Body of pancreas (tissue), 4 donors: ENCODE measurements at regions not wholly inside any gene's neighbourhood (a gene's known extent, or its start where the extent isn't known, plus 50 kb on each side); places are given as distances from the start of the nearest gene placed in this dataset.

Source experiments
- ATAC-seq: fragments of 150-250 bp; one replicate; pipeline ENCODE4 v1.9.1; 2016
- DNase-seq, 4 donors: peaks; one replicate each; pipeline ENCODE4 v3.0.0-alpha.2; 2019
- H3K27ac ChIP-seq, 4 donors: fragments of 200-600 bp; sonication (generic); 1 replicate in 3 of 4; 2 replicates in 1 of 4; pipeline versions ENCODE4 v1.5.1 to v1.6.1; 2016 to 2019; ENCODE audit warnings: mild to moderate bottlenecking in 1 of 4, mixed read lengths in 1 of 4, moderate library complexity in 1 of 4
- H3K27me3 ChIP-seq, 2 donors: fragments of 200-600 bp; sonication (generic); one replicate each; pipeline ENCODE4 v1.6.0; 2016; ENCODE audit warnings: mild to moderate bottlenecking in 1 of 2
- H3K36me3 ChIP-seq, 2 donors: fragments of 200-600 bp; sonication (generic); replicated peaks in 1 of 2; 2 replicates each; pipeline ENCODE4 v1.5.1; 2016; ENCODE audit warnings: low read depth in 2 of 2; ENCODE audit not compliant: insufficient read depth in 1 of 2
- H3K4me1 ChIP-seq: fragments of 200-600 bp; sonication (generic); one replicate; pipeline ENCODE4 v1.6.0; 2016
- H3K4me3 ChIP-seq, 2 donors: fragments of 200-600 bp; sonication (generic); 1 replicate in 1 of 2; 2 replicates in 1 of 2; pipeline ENCODE4 v1.5.1; 2016 to 2019
- H3K9me3 ChIP-seq, 3 donors: fragments of 200-600 bp; sonication (generic); 1 replicate in 2 of 3; 2 replicates in 1 of 3; pipeline ENCODE4 v1.5.1; 2016
- POLR2A ChIP-seq, 3 donors: fragments of 450-650 bp; IDR thresholded peaks; one replicate each; pipeline ENCODE4 v1.6.1; 2016; ENCODE audit warnings: antibody characterized with exemption in 3 of 3, mild to moderate bottlenecking in 2 of 3
- WGBS, 2 donors: methylation state at CpG; one replicate each; pipeline ENCODE4 v1.1.5; 2017; 5-methylcytosine and 5-hydroxymethylcytosine counted together
- intact Hi-C: fragments of 100-400 bp; cut with DNase I; formaldehyde crosslinking; loops from one replicate; pipeline ENCODE4 v1.15.1; 2023
- TF ChIP-seq, protein P1 (sequence below), 7 experiments: fragments of 450-650 bp in 4 of 7; fragments of 200-600 bp in 3 of 7; sonication (generic) in 3 of 7; IDR thresholded peaks; one replicate each; pipeline ENCODE4 v1.5.1; 2016 to 2019; ENCODE audit warnings: antibody characterized with exemption in 7 of 7

DNA sequence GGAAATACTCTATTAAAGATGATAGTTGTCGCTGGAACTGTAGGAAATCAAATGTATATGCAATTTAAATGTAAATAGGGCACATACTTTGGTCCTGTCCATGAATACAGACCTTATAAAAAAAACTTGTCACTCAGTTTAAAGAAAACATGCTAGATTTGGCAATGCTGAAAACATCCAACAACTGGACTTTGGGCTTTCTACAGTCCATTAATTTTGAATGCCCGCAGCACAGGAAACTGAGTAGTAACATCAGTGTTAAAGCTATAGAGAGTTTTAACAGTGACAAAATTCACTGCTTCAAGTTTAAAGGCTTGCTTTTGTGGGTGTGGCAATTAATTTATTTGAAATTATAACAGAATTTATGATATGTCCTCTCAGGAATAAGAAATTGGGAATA is 578.4 kb downstream of the TRIML1 start:
- H3K27ac ChIP-seq: no peak overlapping the region
- ATAC-seq: no peak
- H3K4me3 ChIP-seq: no peak overlapping the region
- WGBS, 2 donors: 72 to 85% methylated on average over 2 of the region's 2 CpGs
- no peak for TF ChIP-seq POLR2A (IDR thresholded peaks at IDR 0.05)
- TF ChIP-seq, protein P1, sequence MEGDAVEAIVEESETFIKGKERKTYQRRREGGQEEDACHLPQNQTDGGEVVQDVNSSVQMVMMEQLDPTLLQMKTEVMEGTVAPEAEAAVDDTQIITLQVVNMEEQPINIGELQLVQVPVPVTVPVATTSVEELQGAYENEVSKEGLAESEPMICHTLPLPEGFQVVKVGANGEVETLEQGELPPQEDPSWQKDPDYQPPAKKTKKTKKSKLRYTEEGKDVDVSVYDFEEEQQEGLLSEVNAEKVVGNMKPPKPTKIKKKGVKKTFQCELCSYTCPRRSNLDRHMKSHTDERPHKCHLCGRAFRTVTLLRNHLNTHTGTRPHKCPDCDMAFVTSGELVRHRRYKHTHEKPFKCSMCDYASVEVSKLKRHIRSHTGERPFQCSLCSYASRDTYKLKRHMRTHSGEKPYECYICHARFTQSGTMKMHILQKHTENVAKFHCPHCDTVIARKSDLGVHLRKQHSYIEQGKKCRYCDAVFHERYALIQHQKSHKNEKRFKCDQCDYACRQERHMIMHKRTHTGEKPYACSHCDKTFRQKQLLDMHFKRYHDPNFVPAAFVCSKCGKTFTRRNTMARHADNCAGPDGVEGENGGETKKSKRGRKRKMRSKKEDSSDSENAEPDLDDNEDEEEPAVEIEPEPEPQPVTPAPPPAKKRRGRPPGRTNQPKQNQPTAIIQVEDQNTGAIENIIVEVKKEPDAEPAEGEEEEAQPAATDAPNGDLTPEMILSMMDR (IDR thresholded peaks at IDR 0.05): no peak
- intact Hi-C loops: no loop called here
- no peak for DNase-seq
- H3K36me3 ChIP-seq: no peaks in the 10 kb centered on the region
- H3K9me3 ChIP-seq: no peaks in the 10 kb centered on the region
- H3K27me3 ChIP-seq: no peaks in the 10 kb centered on the region
- H3K4me1 ChIP-seq: no peaks in the 10 kb centered on the region

DNA sequence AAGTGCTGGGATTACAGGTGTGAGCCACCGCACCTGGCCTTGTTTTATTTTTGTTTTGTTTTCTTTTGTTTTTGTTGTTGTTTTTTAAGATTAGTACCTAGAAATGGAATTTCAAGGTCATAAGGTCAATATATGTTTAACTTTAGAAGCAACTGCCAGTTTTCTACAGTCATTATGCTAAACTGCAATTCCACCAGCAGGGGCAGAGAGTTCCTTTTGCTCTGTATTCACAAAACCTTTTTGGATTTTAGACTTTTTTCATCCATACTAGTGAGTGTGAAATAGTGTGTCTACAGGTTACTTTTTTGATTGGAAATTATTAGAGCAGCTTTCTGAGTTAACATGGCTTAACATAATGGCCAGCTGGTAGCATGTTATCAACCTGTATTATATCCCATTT is 580.6 kb downstream of the TRIML1 start:
- no peak overlapping the region for H3K27ac ChIP-seq
- no peaks in the 10 kb centered on the region for H3K27me3 ChIP-seq
- DNase-seq (no peak), ATAC-seq (no peak)
- TF ChIP-seq, protein P1 (IDR thresholded peaks at IDR 0.05): no peak
- intact Hi-C loops: no loop called here
- no peaks in the 10 kb centered on the region for H3K9me3 ChIP-seq
- H3K36me3 ChIP-seq: no peaks in the 10 kb centered on the region
- 93 to 95% methylated on average over 1 of the region's 1 CpG for WGBS, 2 donors
- H3K4me3 ChIP-seq: no peak overlapping the region
- H3K4me1 ChIP-seq: no peaks in the 10 kb centered on the region

DNA sequence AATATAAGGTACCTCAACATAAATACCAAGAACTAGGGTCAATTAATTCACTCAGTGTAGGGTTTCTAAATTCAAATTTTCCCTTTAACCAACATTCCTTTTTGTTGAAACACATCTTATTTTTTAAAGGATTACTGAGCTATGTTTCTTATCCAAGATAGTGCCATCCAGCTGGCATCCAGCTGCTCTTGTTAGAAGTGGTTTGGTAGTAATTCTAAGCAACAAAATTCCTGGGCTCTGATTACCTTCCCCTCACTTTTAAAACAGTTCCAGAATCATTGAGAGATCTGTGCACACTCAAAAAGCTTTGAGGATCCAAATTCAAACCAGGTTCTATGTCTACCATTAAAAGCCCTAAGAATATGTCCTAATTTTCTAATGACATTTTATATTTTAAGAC is 583.7 kb downstream of the TRIML1 start:
- H3K27me3 ChIP-seq: no peaks in the 10 kb centered on the region
- no peak overlapping the region for H3K27ac ChIP-seq
- no peak overlapping the region for H3K4me3 ChIP-seq
- intact Hi-C loops: no loop called here
- no peak for DNase-seq
- no peak for ATAC-seq
- TF ChIP-seq, protein P1 (IDR thresholded peaks at IDR 0.05): no peak
- no peak for TF ChIP-seq POLR2A (IDR thresholded peaks at IDR 0.05)
- no peaks in the 10 kb centered on the region for H3K9me3 ChIP-seq
- H3K4me1 ChIP-seq: no peaks in the 10 kb centered on the region
- H3K36me3 ChIP-seq: no peaks in the 10 kb centered on the region

DNA sequence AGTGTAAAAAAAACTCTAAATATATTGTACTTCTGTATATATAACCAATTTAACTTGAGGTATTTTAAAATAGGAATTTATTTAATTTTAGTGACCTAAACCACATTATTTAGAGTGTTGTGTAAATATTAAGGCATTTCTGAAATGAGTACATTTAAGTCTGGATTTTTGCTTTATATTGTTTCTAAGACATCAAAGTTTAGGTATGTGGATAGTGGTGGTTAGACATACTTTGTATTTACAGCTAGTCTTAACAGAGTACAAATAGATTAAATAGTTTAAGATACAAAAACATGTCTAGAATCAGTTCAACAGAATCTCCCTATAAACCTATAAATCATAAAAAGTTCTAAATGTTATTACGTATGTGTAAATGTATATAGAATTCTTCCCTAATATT is 588.5 kb downstream of the TRIML1 start:
- no peak overlapping the region for H3K4me3 ChIP-seq
- no peak for ATAC-seq
- H3K36me3 ChIP-seq: no peaks in the 10 kb centered on the region
- TF ChIP-seq, protein P1 (IDR thresholded peaks at IDR 0.05): no peak
- no peak for TF ChIP-seq POLR2A (IDR thresholded peaks at IDR 0.05)
- H3K27ac ChIP-seq: no peak overlapping the region
- WGBS, 2 donors: 76 to 81% methylated on average over 1 of the region's 1 CpG
- DNase-seq: no peak
- intact Hi-C loops: no loop called here
- no peaks in the 10 kb centered on the region for H3K9me3 ChIP-seq
- H3K27me3 ChIP-seq: no peaks in the 10 kb centered on the region
- no peaks in the 10 kb centered on the region for H3K4me1 ChIP-seq

DNA sequence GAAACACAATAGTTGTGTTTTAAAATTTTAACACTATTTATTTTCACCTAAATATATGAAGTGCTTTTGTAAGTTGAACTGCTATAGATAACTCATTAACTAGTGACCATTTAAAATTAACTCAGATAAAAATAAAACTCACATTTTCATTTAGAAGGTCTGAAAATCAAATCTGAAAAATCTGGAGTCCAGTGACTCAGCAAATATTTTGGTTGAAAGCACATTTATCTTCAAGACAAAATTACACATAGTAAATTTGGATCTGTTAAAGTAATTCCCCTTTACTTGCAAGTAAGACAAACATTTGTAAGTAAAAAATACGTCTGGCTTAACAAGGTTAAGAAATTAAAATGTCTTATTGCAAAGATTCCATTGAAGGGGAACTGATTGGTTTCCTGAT is 589.1 kb downstream of the TRIML1 start:
- Histone ChIP-seq H3K36me3 (no peaks in the 10 kb centered on the region), H3K27me3 (no peaks in the 10 kb centered on the region), H3K9me3 (no peaks in the 10 kb centered on the region), H3K4me3 (no peak overlapping the region), H3K4me1 (no peaks in the 10 kb centered on the region), H3K27ac (no peak overlapping the region)
- intact Hi-C loops: no loop called here
- no peak for TF ChIP-seq POLR2A (IDR thresholded peaks at IDR 0.05)
- TF ChIP-seq, protein P1 (IDR thresholded peaks at IDR 0.05): no peak
- ATAC-seq (no peak), DNase-seq (no peak)
- 0% methylated on average over 1 of the region's 1 CpG for WGBS, 2 donors
